Endothelial cell of umbilical vein (primary cell): ENCODE measurements at regions not wholly inside any gene's neighbourhood (a gene's known extent, or its start where the extent isn't known, plus 50 kb on each side); places are given as distances from the start of the nearest gene placed in this dataset.
"Not testable (repeated sequence)": the region's sequence is repeated elsewhere in the genome, so short reads cannot be mapped to it uniquely, and the experiment has no call there.

Source experiments
- BruUV-seq: library from RNA; stranded (reverse); fragments of 400-500 nt; replicated peaks from 2 replicates; lab custom pipeline; 2021; lab: Mats Ljungman, UMichigan
- CTCF ChIA-PET: fragments of 300-600, 350-600 bp; sonication (Branson Sonifier 250); formaldehyde crosslinking; loops from one replicate; lab custom pipeline; 2021; ENCODE audit warnings: antibody characterized with exemption, inconsistent platforms; lab: Charles Lee
- POLR2A ChIA-PET: fragments of 300-600, 350-600 bp; sonication (Branson Sonifier 250); formaldehyde crosslinking; loops from one replicate; lab custom pipeline; 2021; ENCODE audit warnings: antibody characterized with exemption, inconsistent platforms; lab: Charles Lee
- DNase-seq: peaks from one replicate; pipeline ENCODE4 v3.0.0-alpha.2; 2011; ENCODE audit warnings: low read depth, low spot score
- FAIRE-seq: peaks from 2 replicates; lab custom pipeline; 2011; peaks lifted over from hg19 to GRCh38; lab: Jason Lieb, UNC
- H2AFZ ChIP-seq: 2 replicates; pipeline ENCODE4 v1.6.0; 2012; ENCODE audit warnings: low read depth, low read length, control low read depth, inconsistent platforms
- H3K27ac ChIP-seq: 2 replicates; pipeline ENCODE4 v1.5.1; 2011; ENCODE audit warnings: low read depth, mild to moderate bottlenecking, control low read depth, low read length, moderate library complexity; ENCODE audit not compliant: insufficient read depth
- H3K27me3 ChIP-seq, 2 experiments: 2 replicates each; pipeline versions ENCODE4 v1.6.0 to v1.6.1; 2011; ENCODE audit warnings: low read length in 2 of 2, mixed read lengths in 1 of 2; ENCODE audit not compliant: control insufficient read depth in 2 of 2, insufficient read depth in 2 of 2
- H3K36me3 ChIP-seq, 2 experiments: 2 replicates in 1 of 2; 3 replicates in 1 of 2; pipeline ENCODE4 v1.5.1; 2011; ENCODE audit warnings: low read length in 2 of 2, mild to moderate bottlenecking in 1 of 2, moderate library complexity in 1 of 2; ENCODE audit not compliant: control insufficient read depth in 2 of 2, insufficient read depth in 2 of 2; ENCODE audit errors: extremely low read depth in 1 of 2
- H3K4me1 ChIP-seq: 3 replicates; pipeline ENCODE4 v1.5.1; 2011; ENCODE audit warnings: mild to moderate bottlenecking, low read length; ENCODE audit not compliant: control insufficient read depth, insufficient read depth; ENCODE audit errors: extremely low read depth
- H3K4me2 ChIP-seq: 2 replicates; pipeline ENCODE4 v1.6.1; 2011; ENCODE audit warnings: low read length, control low read depth, mixed read lengths; ENCODE audit not compliant: insufficient read depth
- H3K4me3 ChIP-seq, 3 experiments: fragments of 200-600 bp in 1 of 3; sonication (generic), shearing (Covaris generic) in 1 of 3; replicated peaks in 1 of 3; 2 replicates each; pipeline ENCODE4 v1.5.1; 2011 to 2016; ENCODE audit warnings: control low read depth in 3 of 3, low read length in 3 of 3, mild to moderate bottlenecking in 2 of 3, inconsistent platforms in 1 of 3, low read depth in 1 of 3, moderate library complexity in 1 of 3; ENCODE audit not compliant: insufficient read depth in 1 of 3
- H3K79me2 ChIP-seq: 2 replicates; pipeline ENCODE4 v1.6.0; 2012; ENCODE audit warnings: low read length, inconsistent platforms; ENCODE audit not compliant: control insufficient read depth, insufficient read depth
- H3K9ac ChIP-seq: replicated peaks from 2 replicates; pipeline ENCODE3; 2011; ENCODE audit warnings: low read length, control low read depth; ENCODE audit not compliant: insufficient read depth; ENCODE audit errors: extremely low read depth
- H3K9me1 ChIP-seq: replicated peaks from 3 replicates; pipeline ENCODE4 v1.6.0; 2011; ENCODE audit warnings: mild to moderate bottlenecking, low read length; ENCODE audit not compliant: control insufficient read depth, insufficient read depth; ENCODE audit errors: extremely low read depth
- H3K9me3 ChIP-seq: replicated peaks from 2 replicates; pipeline ENCODE4 v1.5.1; 2012; ENCODE audit warnings: low read length, inconsistent platforms; ENCODE audit not compliant: control insufficient read depth, insufficient read depth
- H4K20me1 ChIP-seq: replicated peaks from 2 replicates; pipeline ENCODE3; 2011; ENCODE audit warnings: mild to moderate bottlenecking, low read length; ENCODE audit not compliant: control insufficient read depth, insufficient read depth; ENCODE audit errors: extremely low read depth
- EZH2 ChIP-seq: IDR thresholded peaks from 2 replicates; pipeline ENCODE4 v1.6.1; 2012; ENCODE audit warnings: borderline replicate concordance, low read depth, mild to moderate bottlenecking, moderate library complexity, low read length, inconsistent platforms; ENCODE audit not compliant: severe bottlenecking
- FOS ChIP-seq: IDR thresholded peaks from 2 replicates; pipeline ENCODE4 v1.6.1; 2011; ENCODE audit warnings: mild to moderate bottlenecking, low read length, moderate library complexity, borderline replicate concordance; ENCODE audit not compliant: insufficient read depth
- GATA2 ChIP-seq: IDR thresholded peaks from 2 replicates; pipeline ENCODE4 v1.7.0; 2011; ENCODE audit warnings: low read depth, mild to moderate bottlenecking, moderate library complexity, mixed read lengths, low read length; ENCODE audit not compliant: insufficient read length, insufficient read depth
- JUN ChIP-seq: IDR thresholded peaks from 2 replicates; pipeline ENCODE4 v1.6.1; 2011; ENCODE audit warnings: borderline replicate concordance, low read depth; ENCODE audit not compliant: insufficient read length, insufficient read depth
- MYC ChIP-seq: IDR thresholded peaks from one replicate; pipeline ENCODE4 v1.6.1; 2011; ENCODE audit warnings: mild to moderate bottlenecking, low read depth, low read length
- POLR2A ChIP-seq: IDR thresholded peaks from 2 replicates; pipeline ENCODE4 v1.6.1; 2012; ENCODE audit warnings: low read depth, mild to moderate bottlenecking, control low read depth, low read length
- POLR2AphosphoS5 ChIP-seq: IDR thresholded peaks from 2 replicates; pipeline ENCODE4 v1.6.1; 2012; ENCODE audit warnings: low read depth, mild to moderate bottlenecking, control low read depth, low read length, moderate library complexity; ENCODE audit not compliant: insufficient read depth
- dilution Hi-C: fragments of 300-500 bp; cut with MboI; formaldehyde crosslinking; loops from one replicate; pipeline ENCODE4 v1.15.0; 2019; ENCODE audit warnings: low sequenced_read_pairs; ENCODE audit not compliant: extremely low pct_ligation_motif_present
- intact Hi-C: fragments of 100-400 bp; cut with micrococcal nuclease; formaldehyde crosslinking; loops from one replicate; pipeline ENCODE4 v1.10.0; 2022
- TF ChIP-seq, protein P1 (sequence below): IDR thresholded peaks from 2 replicates; pipeline ENCODE4 v1.6.1; 2011; ENCODE audit not compliant: insufficient read depth, insufficient read length
- TF ChIP-seq, protein P2 (sequence below), 2 donors: IDR thresholded peaks; 1 replicate in 1 of 2; 2 replicates in 1 of 2; pipeline ENCODE4 v1.5.1; 2011; ENCODE audit warnings: low read length in 2 of 2, mild to moderate bottlenecking in 2 of 2, moderate library complexity in 2 of 2, control low read depth in 1 of 2, inconsistent platforms in 1 of 2, low read depth in 1 of 2; ENCODE audit not compliant: insufficient read depth in 1 of 2; ENCODE audit errors: extremely low read depth in 1 of 2

DNA sequence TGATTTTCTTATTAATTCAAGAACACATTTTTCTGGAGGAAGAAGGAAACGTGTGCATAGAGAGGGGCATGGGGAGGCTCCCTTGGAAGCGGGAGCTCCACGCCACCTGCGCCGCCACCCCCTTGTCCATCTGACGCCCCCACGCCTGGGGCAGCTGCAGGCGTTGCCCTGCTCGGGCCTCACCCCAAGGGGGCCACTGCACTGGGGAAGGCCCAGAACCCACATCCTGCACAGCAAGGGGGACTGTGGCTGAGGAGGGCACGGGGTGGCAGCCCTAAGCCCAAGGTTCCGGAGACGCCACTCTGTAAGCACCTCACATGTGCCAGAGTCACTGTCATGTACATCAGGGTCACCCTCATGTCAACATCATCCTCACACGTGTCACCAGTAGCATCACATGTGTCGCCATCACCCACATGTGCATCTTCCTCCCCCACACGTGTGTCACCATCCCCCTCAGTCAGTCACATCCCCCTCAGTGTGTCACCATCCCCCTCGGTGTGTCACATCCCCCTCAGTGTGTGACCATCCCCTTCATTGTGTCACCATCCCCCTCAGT is 486.7 kb upstream of the SALL3 start:
- no peak for FAIRE-seq
- no peaks in the 10 kb centered on the region for H3K9me1 ChIP-seq
- no peaks in the 10 kb centered on the region for H3K4me1 ChIP-seq
- H3K9ac ChIP-seq, result no peak overlapping the region
- no peaks in the 10 kb centered on the region for H3K27me3 ChIP-seq
- no peak overlapping the region for H3K4me3 ChIP-seq
- no peaks in the 10 kb centered on the region for H3K79me2 ChIP-seq
- H3K27ac ChIP-seq, result no peak overlapping the region
- POLR2A ChIA-PET, result no interaction called here
- intact Hi-C loops (no loop called here), dilution Hi-C loops (no loop called here)
- no peaks in the 10 kb centered on the region for H4K20me1 ChIP-seq
- TF ChIP-seq GATA2, result no peak
- no peak for TF ChIP-seq EZH2
- TF ChIP-seq POLR2A, result no peak
- TF ChIP-seq FOS, result no peak
- no peak for TF ChIP-seq MYC
- TF ChIP-seq, protein P1, sequence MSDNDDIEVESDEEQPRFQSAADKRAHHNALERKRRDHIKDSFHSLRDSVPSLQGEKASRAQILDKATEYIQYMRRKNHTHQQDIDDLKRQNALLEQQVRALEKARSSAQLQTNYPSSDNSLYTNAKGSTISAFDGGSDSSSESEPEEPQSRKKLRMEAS, result no peak
- TF ChIP-seq JUN, result no peak
- no peak for TF ChIP-seq POLR2AphosphoS5
- TF ChIP-seq, protein P2, sequence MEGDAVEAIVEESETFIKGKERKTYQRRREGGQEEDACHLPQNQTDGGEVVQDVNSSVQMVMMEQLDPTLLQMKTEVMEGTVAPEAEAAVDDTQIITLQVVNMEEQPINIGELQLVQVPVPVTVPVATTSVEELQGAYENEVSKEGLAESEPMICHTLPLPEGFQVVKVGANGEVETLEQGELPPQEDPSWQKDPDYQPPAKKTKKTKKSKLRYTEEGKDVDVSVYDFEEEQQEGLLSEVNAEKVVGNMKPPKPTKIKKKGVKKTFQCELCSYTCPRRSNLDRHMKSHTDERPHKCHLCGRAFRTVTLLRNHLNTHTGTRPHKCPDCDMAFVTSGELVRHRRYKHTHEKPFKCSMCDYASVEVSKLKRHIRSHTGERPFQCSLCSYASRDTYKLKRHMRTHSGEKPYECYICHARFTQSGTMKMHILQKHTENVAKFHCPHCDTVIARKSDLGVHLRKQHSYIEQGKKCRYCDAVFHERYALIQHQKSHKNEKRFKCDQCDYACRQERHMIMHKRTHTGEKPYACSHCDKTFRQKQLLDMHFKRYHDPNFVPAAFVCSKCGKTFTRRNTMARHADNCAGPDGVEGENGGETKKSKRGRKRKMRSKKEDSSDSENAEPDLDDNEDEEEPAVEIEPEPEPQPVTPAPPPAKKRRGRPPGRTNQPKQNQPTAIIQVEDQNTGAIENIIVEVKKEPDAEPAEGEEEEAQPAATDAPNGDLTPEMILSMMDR (IDR thresholded peaks at IDR 0.05; ENCODE audit: extremely low read depth in 1 of 2, insufficient read depth in 1 of 2, low read depth in 1 of 2, low read length in 2 of 2), result no peak
- H2AFZ ChIP-seq, result no peak overlapping the region
- H3K9me3 ChIP-seq, result peaks cover 6% of the 10 kb centered on the region
- H3K4me2 ChIP-seq, result no peak overlapping the region
- no peak for DNase-seq
- no TSS peak for BruUV-seq
- no peaks in the 10 kb centered on the region for H3K36me3 ChIP-seq
- CTCF ChIA-PET, result no interaction called here

DNA sequence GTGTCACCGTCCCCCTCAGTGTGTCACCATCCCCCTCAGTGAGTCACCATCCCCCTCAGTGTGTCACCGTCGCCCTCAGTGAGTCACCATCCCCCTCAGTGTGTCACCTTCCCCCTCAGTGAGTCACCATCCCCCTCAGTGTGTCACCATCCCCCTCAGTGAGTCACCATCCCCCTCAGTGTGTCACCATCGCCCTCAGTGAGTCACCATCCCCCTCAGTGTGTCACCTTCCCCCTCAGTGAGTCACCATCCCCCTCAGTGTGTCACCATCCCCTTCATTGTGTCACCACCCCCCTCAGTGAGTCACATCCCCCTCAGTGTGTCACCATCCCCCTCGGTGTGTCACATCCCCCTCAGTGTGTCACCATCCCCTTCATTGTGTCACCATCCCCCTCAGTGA is 486.1 kb upstream of the SALL3 start:
- H3K9ac ChIP-seq, FAIRE-seq, POLR2A ChIA-PET, BruUV-seq, intact Hi-C loops, H3K4me1 ChIP-seq, H3K9me3 ChIP-seq, H3K36me3 ChIP-seq, CTCF ChIA-PET, H3K4me3 ChIP-seq, H3K27me3 ChIP-seq, H3K9me1 ChIP-seq, H2AFZ ChIP-seq, H3K27ac ChIP-seq, DNase-seq, H4K20me1 ChIP-seq, dilution Hi-C loops, H3K79me2 ChIP-seq, H3K4me2 ChIP-seq: not testable (repeated sequence)
